GM12891 (cell line): ENCODE measurements at regions not wholly inside any gene's neighbourhood (a gene's known extent, or its start where the extent isn't known, plus 50 kb on each side); places are given as distances from the start of the nearest gene placed in this dataset.
"Not testable (repeated sequence)": the region's sequence is repeated elsewhere in the genome, so short reads cannot be mapped to it uniquely, and the experiment has no call there.

Experiments
- DNase-seq: peaks from one replicate; pipeline ENCODE4 v3.0.0; 2011; ENCODE audit warnings: low spot score; ENCODE audit not compliant: insufficient read length
- FAIRE-seq: peaks from 2 replicates; lab custom pipeline; 2011; peaks lifted over from hg19 to GRCh38; lab: Jason Lieb, UNC
- PAX5 ChIP-seq: IDR thresholded peaks from 2 replicates; pipeline ENCODE4 v1.6.1; 2011; ENCODE audit warnings: low read length, moderate library complexity, mild to moderate bottlenecking; ENCODE audit not compliant: insufficient read depth, severe bottlenecking
- POLR2A ChIP-seq: IDR thresholded peaks from 2 replicates; pipeline ENCODE4 v1.6.1; 2011; ENCODE audit warnings: low read depth, low read length, control low read depth
- POLR2AphosphoS5 ChIP-seq: IDR thresholded peaks from 2 replicates; pipeline ENCODE4 v1.6.1; 2011; ENCODE audit warnings: low read depth, low read length, control low read depth
- POU2F2 ChIP-seq: IDR thresholded peaks from 2 replicates; pipeline ENCODE4 v1.6.1; 2011; ENCODE audit warnings: low read depth, mild to moderate bottlenecking, control low read depth, low read length, moderate library complexity
- SPI1 ChIP-seq: IDR thresholded peaks from 2 replicates; pipeline ENCODE4 v1.6.1; 2011; ENCODE audit warnings: low read depth, low read length, control low read depth
- TAF1 ChIP-seq: IDR thresholded peaks from 2 replicates; pipeline ENCODE4 v1.6.1; 2011; ENCODE audit warnings: low read depth, low read length, control low read depth

- no peak for FAIRE-seq
- TF ChIP-seq POLR2AphosphoS5: no peak
- no peak for TF ChIP-seq PAX5
- no peak for TF ChIP-seq SPI1
- no peak for TF ChIP-seq POU2F2
- no peak for TF ChIP-seq POLR2A
- no peak for TF ChIP-seq TAF1
- no peak for DNase-seq
Measured at GRCh38 chr22:36088292-36088691, 59.7 kb upstream of the RBFOX2 start.

GRCh38 chr22:36087784-36088183 lies 59.2 kb upstream of the RBFOX2 start:
- no peak for FAIRE-seq
- TF ChIP-seq TAF1 (no peak), SPI1 (no peak), PAX5 (no peak), POU2F2 (no peak), POLR2AphosphoS5 (no peak), POLR2A (no peak)
- DNase-seq: no peak

GRCh38 chr22:36086629-36087254 lies 58.1 kb upstream of the RBFOX2 start:
- FAIRE-seq: peak; percentile 5
- no peak for DNase-seq
- TF ChIP-seq SPI1 (no peak), PAX5 (no peak), TAF1 (no peak), POU2F2 (no peak), POLR2AphosphoS5 (no peak), POLR2A (no peak)

GRCh38 chr22:36086170-36086490 lies 57.5 kb upstream of the RBFOX2 start:
- FAIRE-seq (no peak), DNase-seq (no peak)
- no peak for TF ChIP-seq TAF1
- TF ChIP-seq SPI1: no peak
- TF ChIP-seq PAX5: no peak
- no peak for TF ChIP-seq POU2F2
- no peak for TF ChIP-seq POLR2A
- TF ChIP-seq POLR2AphosphoS5: no peak

- FAIRE-seq (no peak), DNase-seq (no peak)
- no peak for TF ChIP-seq POLR2AphosphoS5
- TF ChIP-seq PAX5: no peak
- no peak for TF ChIP-seq TAF1
- TF ChIP-seq POLR2A: no peak
- no peak for TF ChIP-seq SPI1
- TF ChIP-seq POU2F2: no peak
Measured at GRCh38 chr22:36085476-36086169, 57.0 kb upstream of the RBFOX2 start.

GRCh38 chr22:36084717-36085116 lies 56.1 kb upstream of the RBFOX2 start:
- no peak for FAIRE-seq
- TF ChIP-seq POLR2A (no peak), TAF1 (no peak), PAX5 (no peak), POLR2AphosphoS5 (no peak), SPI1 (no peak), POU2F2 (no peak)
- DNase-seq: no peak

GRCh38 chr22:36083056-36083455 lies 54.4 kb upstream of the RBFOX2 start:
- DNase-seq (no peak), FAIRE-seq (no peak)

GRCh38 chr22:36081023-36081431 lies 52.4 kb upstream of the RBFOX2 start:
- TF ChIP-seq SPI1: no peak
- TF ChIP-seq POLR2AphosphoS5: no peak
- TF ChIP-seq PAX5: no peak
- TF ChIP-seq TAF1: no peak
- TF ChIP-seq POU2F2: no peak
- no peak for TF ChIP-seq POLR2A
- FAIRE-seq (no peak), DNase-seq (no peak)

More at GRCh38 chr22:36083056-36083455, 54.4 kb upstream of the RBFOX2 start:
- TF ChIP-seq POLR2A (no peak), POU2F2 (no peak), SPI1 (no peak), POLR2AphosphoS5 (no peak), TAF1 (no peak), PAX5 (no peak)

- not testable (repeated sequence) for FAIRE-seq, DNase-seq
Measured at GRCh38 chr22:36080281-36080680, 51.7 kb upstream of the RBFOX2 start.

GRCh38 chr22:36079041-36079440 lies 50.4 kb upstream of the RBFOX2 start:
- TF ChIP-seq SPI1 (no peak), POU2F2 (no peak), POLR2AphosphoS5 (no peak), POLR2A (no peak), PAX5 (no peak), TAF1 (no peak)
- DNase-seq (no peak), FAIRE-seq (no peak)
